Posterior cingulate gyrus (tissue), 11 donors: ENCODE measurements at regions not wholly inside any gene's neighbourhood (a gene's known extent, or its start where the extent isn't known, plus 50 kb on each side); places are given as distances from the start of the nearest gene placed in this dataset.
A peak's percentile ranks its signal among the peaks of the same experiment; 100 is the strongest.

Experiments used
- DNase-seq, 10 donors: peaks; one replicate each; pipeline versions ENCODE4 v3.0.0 to v3.0.0-alpha.2; 2020 to 2021; ENCODE audit warnings: mixed read lengths in 3 of 10
- intact Hi-C: fragments of 100-400 bp; cut with DNase I; formaldehyde crosslinking; loops from one replicate; pipeline ENCODE4 v1.15.1; 2023

GRCh38 chr5:175579742-175580432 lies 78.0 kb upstream of the HRH2 start:
- DNase-seq, result no peak
- intact Hi-C loops, result no loop called here

- intact Hi-C loops, result no loop called here
- DNase-seq, result no peak
Measured at GRCh38 chr5:175582697-175583096, 75.2 kb upstream of the HRH2 start.

- intact Hi-C loops, result no loop called here
- peak in 1 of 10 donors; percentile 18 for DNase-seq
Measured at GRCh38 chr5:175585567-175585966, 72.3 kb upstream of the HRH2 start.

GRCh38 chr5:175588709-175589429 lies 69.0 kb upstream of the HRH2 start:
- DNase-seq, result peak in 1 of 10 donors; percentile 59
- intact Hi-C loops, result no loop called here

GRCh38 chr5:175589714-175590113 lies 68.2 kb upstream of the HRH2 start:
- DNase-seq, result no peak
- intact Hi-C loops, result no loop called here

GRCh38 chr5:175590471-175590881 lies 67.4 kb upstream of the HRH2 start:
- intact Hi-C loops, result no loop called here

GRCh38 chr5:175591293-175591692 lies 66.6 kb upstream of the HRH2 start:
- DNase-seq, result peak in 1 of 10 donors; percentile 40
- intact Hi-C loops, result no loop called here

More at GRCh38 chr5:175590471-175590881, 67.4 kb upstream of the HRH2 start:
- no peak for DNase-seq

GRCh38 chr5:175593794-175594193 lies 64.1 kb upstream of the HRH2 start:
- DNase-seq, result peak in 1 of 10 donors; percentile 14
- intact Hi-C loops, result no loop called here

- peak in 1 of 10 donors; percentile 63 for DNase-seq
- intact Hi-C loops, result no loop called here
Measured at GRCh38 chr5:175595905-175596304, 62.0 kb upstream of the HRH2 start.

- peak in 3 of 10 donors; percentile 75 to 88 (median 84) for DNase-seq
- intact Hi-C loops, result no loop called here
Measured at GRCh38 chr5:175596761-175597189, 61.1 kb upstream of the HRH2 start.

GRCh38 chr5:175597718-175598117 lies 60.2 kb upstream of the HRH2 start:
- peak in 2 of 10 donors; percentile 43 to 56 for DNase-seq
- intact Hi-C loops, result no loop called here

- no peak for DNase-seq
- intact Hi-C loops, result no loop called here
Measured at GRCh38 chr5:175598774-175599173, 59.1 kb upstream of the HRH2 start.

- peak in 1 of 10 donors; percentile 37 for DNase-seq
- intact Hi-C loops, result no loop called here
Measured at GRCh38 chr5:175599210-175599609, 58.7 kb upstream of the HRH2 start.

- intact Hi-C loops, result loop anchor here (10.0 kb wide), 1 partner anchor 59 kb away; no protein-coding TSS in a partner anchor
- peak in 1 of 10 donors; percentile 9 for DNase-seq
Measured at GRCh38 chr5:175603987-175604739, 53.7 kb upstream of the HRH2 start.

GRCh38 chr5:175606409-175606808 lies 51.5 kb upstream of the HRH2 start:
- peak in 1 of 10 donors; percentile 13 for DNase-seq
- intact Hi-C loops, result loop anchor here (10.0 kb wide), 1 partner anchor 62 kb away; no protein-coding TSS in a partner anchor
